H1 (cell line): ENCODE measurements at regions not wholly inside any gene's neighbourhood (a gene's known extent, or its start where the extent isn't known, plus 50 kb on each side); places are given as distances from the start of the nearest gene placed in this dataset.

Experiments used
- ATF2 ChIP-seq: IDR thresholded peaks from 2 replicates; pipeline ENCODE4 v1.6.1; 2012; ENCODE audit warnings: low read length, inconsistent platforms
- TF ChIP-seq, protein P1 (sequence below): IDR thresholded peaks from 2 replicates; pipeline ENCODE4 v1.6.1; 2011; ENCODE audit warnings: low read length, improper control_type of control experiment

DNA sequence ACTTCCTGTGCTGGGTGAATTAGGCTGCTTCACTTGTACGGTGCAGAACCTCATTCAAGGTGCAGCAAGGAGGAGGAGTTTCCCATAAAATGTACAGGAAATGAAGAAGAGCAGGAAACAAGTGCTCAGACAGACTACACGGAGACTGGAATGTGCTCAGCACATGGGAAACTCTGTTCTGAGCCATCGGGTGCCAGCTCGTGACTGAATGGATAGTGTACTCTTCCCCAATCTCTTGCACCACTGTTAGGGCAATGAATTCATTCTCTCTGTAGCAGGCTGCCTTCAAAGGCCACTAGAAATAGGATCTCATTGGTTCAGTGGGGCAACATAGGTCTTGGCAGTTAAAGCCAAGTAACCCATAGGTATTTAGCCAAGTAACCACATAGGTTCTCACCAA, 200.0 kb upstream of the LDB2 start (continued):
- TF ChIP-seq, protein P1, sequence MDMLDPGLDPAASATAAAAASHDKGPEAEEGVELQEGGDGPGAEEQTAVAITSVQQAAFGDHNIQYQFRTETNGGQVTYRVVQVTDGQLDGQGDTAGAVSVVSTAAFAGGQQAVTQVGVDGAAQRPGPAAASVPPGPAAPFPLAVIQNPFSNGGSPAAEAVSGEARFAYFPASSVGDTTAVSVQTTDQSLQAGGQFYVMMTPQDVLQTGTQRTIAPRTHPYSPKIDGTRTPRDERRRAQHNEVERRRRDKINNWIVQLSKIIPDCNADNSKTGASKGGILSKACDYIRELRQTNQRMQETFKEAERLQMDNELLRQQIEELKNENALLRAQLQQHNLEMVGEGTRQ, result no peak
- TF ChIP-seq ATF2, result no peak
